ENCODE measurements at regions not wholly inside any gene's neighbourhood (a gene's known extent, or its start where the extent isn't known, plus 50 kb on each side); places are given as distances from the start of the nearest gene placed in this dataset.

- Histone ChIP-seq H3K9me3 (ENCODE audit: control insufficient read depth in 4 of 4, insufficient read depth in 3 of 4, low read length in 3 of 4) (peaks cover 0 to 4% (median 0%) of the 10 kb centered on the region in 4 donors), H3K9ac (ENCODE audit: insufficient read depth in 1 of 2, low read length in 2 of 2) (peak overlapping the region in 1 of 2 donors; percentile 26), H3K4me1 (ENCODE audit: control insufficient read depth in 5 of 5, insufficient read depth in 5 of 5, low read length in 5 of 5) (peaks cover 0 to 31% (median 0%) of the 10 kb centered on the region in 5 donors), H3K4me3 (no peak overlapping the region), H3K27me3 (ENCODE audit: control insufficient read depth in 3 of 3, insufficient read depth in 3 of 3, low read length in 2 of 3) (no peaks in the 10 kb centered on the region), H3K27ac (ENCODE audit: low read depth in 1 of 2, low read length in 1 of 2) (no peak overlapping the region), H3K36me3 (ENCODE audit: control insufficient read depth in 4 of 4, insufficient read depth in 4 of 4, low read length in 4 of 4) (no peaks in the 10 kb centered on the region)
- WGBS, 2 donors: 76 to 90% methylated on average over 2 of the region's 2 CpGs
- no peak for ATAC-seq (ENCODE audit: insufficient read depth, low FRiP score)
- no peak for TF ChIP-seq CTCF (IDR thresholded peaks at IDR 0.05; ENCODE audit: control extremely low read depth, extremely low read depth)
- no peak for DNase-seq
Measured at GRCh38 chr3:8239095-8239494, 262.5 kb upstream of the LMCD1 start.

GRCh38 chr3:8239718-8240695 lies 261.6 kb upstream of the LMCD1 start:
- Histone ChIP-seq H3K9me3 (ENCODE audit: control insufficient read depth in 4 of 4, insufficient read depth in 3 of 4, low read length in 3 of 4) (peaks cover 0 to 4% (median 0%) of the 10 kb centered on the region in 4 donors), H3K27me3 (ENCODE audit: control insufficient read depth in 3 of 3, insufficient read depth in 3 of 3, low read length in 2 of 3) (no peaks in the 10 kb centered on the region), H3K4me1 (ENCODE audit: control insufficient read depth in 5 of 5, insufficient read depth in 5 of 5, low read length in 5 of 5) (peaks cover 0 to 31% (median 0%) of the 10 kb centered on the region in 5 donors), H3K27ac (ENCODE audit: low read depth in 1 of 2, low read length in 1 of 2) (no peak overlapping the region), H3K9ac (ENCODE audit: insufficient read depth in 1 of 2, low read length in 2 of 2) (no peak overlapping the region), H3K4me3 (no peak overlapping the region), H3K36me3 (ENCODE audit: control insufficient read depth in 4 of 4, insufficient read depth in 4 of 4, low read length in 4 of 4) (no peaks in the 10 kb centered on the region)
- peak; percentile 31 for TF ChIP-seq CTCF (IDR thresholded peaks at IDR 0.05; ENCODE audit: control extremely low read depth, extremely low read depth)
- ATAC-seq (ENCODE audit: insufficient read depth, low FRiP score) (peak; percentile 71), DNase-seq (peak; percentile 50 to 92 (median 84))
- WGBS, 2 donors: 82 to 88% methylated on average over 4 of the region's 4 CpGs

- 17 to 67% methylated on average over 2 of the region's 2 CpGs for WGBS, 2 donors
- no peaks in the 10 kb centered on the region for H3K27me3 ChIP-seq (ENCODE audit: control insufficient read depth in 3 of 3, insufficient read depth in 3 of 3, low read length in 2 of 3)
- DNase-seq: no peak
- peaks cover 0 to 4% (median 0%) of the 10 kb centered on the region in 4 donors for H3K9me3 ChIP-seq (ENCODE audit: control insufficient read depth in 4 of 4, insufficient read depth in 3 of 4, low read length in 3 of 4)
- no peaks in the 10 kb centered on the region for H3K36me3 ChIP-seq (ENCODE audit: control insufficient read depth in 4 of 4, insufficient read depth in 4 of 4, low read length in 4 of 4)
- ATAC-seq (ENCODE audit: insufficient read depth, low FRiP score): no peak
- H3K4me3 ChIP-seq: no peak overlapping the region
- H3K9ac ChIP-seq (ENCODE audit: insufficient read depth in 1 of 2, low read length in 2 of 2): no peak overlapping the region
- no peaks in the 10 kb centered on the region for H3K4me1 ChIP-seq (ENCODE audit: control insufficient read depth in 5 of 5, insufficient read depth in 5 of 5, low read length in 5 of 5)
- H3K27ac ChIP-seq (ENCODE audit: low read depth in 1 of 2, low read length in 1 of 2): no peak overlapping the region
- TF ChIP-seq CTCF (IDR thresholded peaks at IDR 0.05; ENCODE audit: control extremely low read depth, extremely low read depth): no peak
Measured at GRCh38 chr3:8246070-8246469, 255.6 kb upstream of the LMCD1 start.

All from lung (tissue), 11 donors.